IMR-90 (cell line): ENCODE measurements at regions not wholly inside any gene's neighbourhood (a gene's known extent, or its start where the extent isn't known, plus 50 kb on each side); places are given as distances from the start of the nearest gene placed in this dataset.

ENCODE experiments used
- ATAC-seq: fragments of 200-7000 bp; cut with Tn5 transposase; 2 replicates; pipeline ENCODE4 v1.9.1; 2020; ENCODE audit warnings: low read depth, mild to moderate bottlenecking, moderate library complexity
- BruUV-seq: library from RNA; stranded (reverse); fragments of 400-500 nt; replicated peaks from 2 replicates; lab custom pipeline; 2021; lab: Mats Ljungman, UMichigan
- CTCF ChIA-PET: fragments of 300-600 bp; formaldehyde crosslinking; extraction: SDS; loops from one replicate; lab custom pipeline; 2021; ENCODE audit warnings: antibody characterized with exemption; lab: Yijun Ruan, JAX
- POLR2A ChIA-PET: fragments of 300-600 bp; sonication (Branson Sonifier 250); formaldehyde crosslinking; loops from one replicate; lab custom pipeline; 2022; ENCODE audit warnings: antibody characterized with exemption; ENCODE audit not compliant: unreplicated experiment; lab: Charles Lee
- DNase-seq: peaks from one replicate; pipeline ENCODE4 v3.0.0; 2013
- H2AFZ ChIP-seq: replicated peaks from 2 replicates; pipeline ENCODE3; 2013; ENCODE audit warnings: low read length, mild to moderate bottlenecking; ENCODE audit not compliant: poor library complexity
- H2AK5ac ChIP-seq: 2 replicates; pipeline ENCODE4 v1.6.1; 2013; ENCODE audit warnings: low read depth, low read length, inconsistent platforms
- H2AK9ac ChIP-seq: replicated peaks from 2 replicates; pipeline ENCODE3; 2013; ENCODE audit warnings: mild to moderate bottlenecking, low read depth, low read length, moderate library complexity; ENCODE audit not compliant: poor library complexity
- H2BK120ac ChIP-seq: 2 replicates; pipeline ENCODE4 v1.6.1; 2013; ENCODE audit warnings: low read depth, low read length, inconsistent platforms
- H2BK15ac ChIP-seq: 3 replicates; pipeline ENCODE4 v1.6.1; 2013; ENCODE audit warnings: low read depth, low read length, inconsistent platforms
- H2BK20ac ChIP-seq: 2 replicates; pipeline ENCODE4 v1.6.1; 2013; ENCODE audit warnings: low read depth, mild to moderate bottlenecking, inconsistent platforms, low read length, moderate library complexity
- H2BK5ac ChIP-seq: 2 replicates; pipeline ENCODE4 v1.6.1; 2013; ENCODE audit warnings: mild to moderate bottlenecking, low read depth, low read length, inconsistent platforms; ENCODE audit not compliant: poor library complexity, severe bottlenecking
- H3K14ac ChIP-seq: replicated peaks from 2 replicates; pipeline ENCODE4 v1.6.1; 2013; ENCODE audit warnings: low read depth, low read length, inconsistent platforms
- H3K18ac ChIP-seq: 2 replicates; pipeline ENCODE4 v1.6.1; 2013; ENCODE audit warnings: low read depth, low read length, control low read depth
- H3K23ac ChIP-seq: 2 replicates; pipeline ENCODE4 v1.6.1; 2013; ENCODE audit warnings: low read depth, low read length, inconsistent platforms
- H3K27ac ChIP-seq: 2 replicates; pipeline ENCODE4 v1.5.1; 2013; ENCODE audit warnings: mild to moderate bottlenecking, control low read depth, low read length; ENCODE audit not compliant: insufficient read depth
- H3K27me3 ChIP-seq: 2 replicates; pipeline ENCODE4 v1.6.1; 2013; ENCODE audit warnings: low read length; ENCODE audit not compliant: control insufficient read depth, insufficient read depth
- H3K36me3 ChIP-seq: 2 replicates; pipeline ENCODE4 v1.6.1; 2013; ENCODE audit warnings: low read length, mixed read lengths; ENCODE audit not compliant: control insufficient read depth, insufficient read depth
- H3K4ac ChIP-seq: 2 replicates; pipeline ENCODE4 v1.6.1; 2013; ENCODE audit warnings: low read depth, low read length, inconsistent platforms
- H3K4me1 ChIP-seq: 2 replicates; pipeline ENCODE4 v1.6.1; 2013; ENCODE audit warnings: low read length, mixed read lengths; ENCODE audit not compliant: control insufficient read depth, insufficient read depth
- H3K4me2 ChIP-seq: 2 replicates; pipeline ENCODE4 v1.6.1; 2013; ENCODE audit warnings: low read depth, mild to moderate bottlenecking, control low read depth, low read length, moderate library complexity
- H3K4me3 ChIP-seq: 2 replicates; pipeline ENCODE4 v1.5.1; 2013; ENCODE audit warnings: low read depth, mild to moderate bottlenecking, control low read depth, low read length, moderate library complexity; ENCODE audit not compliant: insufficient read depth
- H3K56ac ChIP-seq: 2 replicates; pipeline ENCODE4 v1.6.1; 2013; ENCODE audit warnings: low read length, inconsistent platforms; ENCODE audit not compliant: insufficient read depth; ENCODE audit errors: extremely low read depth
- H3K79me1 ChIP-seq, 2 experiments: 2 replicates each; pipeline ENCODE4 v1.6.1; 2013; ENCODE audit warnings: low read length in 2 of 2, inconsistent platforms in 1 of 2, low read depth in 1 of 2
- H3K9ac ChIP-seq: 2 replicates; pipeline ENCODE4 v1.6.1; 2013; ENCODE audit warnings: low read depth, low read length, control low read depth
- H3K9me1 ChIP-seq: 2 replicates; pipeline ENCODE4 v1.6.1; 2013; ENCODE audit warnings: low read length, inconsistent platforms; ENCODE audit not compliant: insufficient read depth
- H3K9me3 ChIP-seq: 2 replicates; pipeline ENCODE4 v1.6.1; 2013; ENCODE audit warnings: low read length; ENCODE audit not compliant: control insufficient read depth, insufficient read depth
- H4K20me1 ChIP-seq: 2 replicates; pipeline ENCODE4 v1.6.1; 2013; ENCODE audit warnings: low read length, inconsistent platforms; ENCODE audit not compliant: insufficient read depth
- H4K5ac ChIP-seq: 2 replicates; pipeline ENCODE4 v1.6.1; 2013; ENCODE audit warnings: mild to moderate bottlenecking, low read depth, low read length, control low read depth
- H4K8ac ChIP-seq, 2 experiments: 2 replicates each; pipeline ENCODE4 v1.6.1; 2013; ENCODE audit warnings: low read depth in 2 of 2, low read length in 2 of 2, control low read depth in 1 of 2, inconsistent platforms in 1 of 2
- H4K91ac ChIP-seq: 2 replicates; pipeline ENCODE4 v1.6.1; 2013; ENCODE audit warnings: low read depth, low read length, inconsistent platforms; ENCODE audit not compliant: insufficient read depth
- BHLHE40 ChIP-seq: fragments of 150-350 bp; IDR thresholded peaks from 2 replicates; pipeline ENCODE4 v1.6.1; 2016; ENCODE audit warnings: mild to moderate bottlenecking, low read depth, low read length
- CHD1 ChIP-seq: IDR thresholded peaks from 2 replicates; pipeline ENCODE4 v1.6.1; 2012; ENCODE audit warnings: low read depth, low read length, improper control_type of control experiment
- FOS ChIP-seq: fragments of 150-350 bp; IDR thresholded peaks from 2 replicates; pipeline ENCODE4 v1.6.1; 2016; ENCODE audit warnings: low read depth, low read length
- MAZ ChIP-seq: IDR thresholded peaks from 2 replicates; pipeline ENCODE4 v1.6.1; 2012; ENCODE audit warnings: low read depth, mild to moderate bottlenecking, low read length, improper control_type of control experiment, moderate library complexity, borderline replicate concordance
- NFE2L2 ChIP-seq: fragments of 150-350 bp; IDR thresholded peaks from 2 replicates; pipeline ENCODE4 v1.6.1; 2016; ENCODE audit warnings: low read depth, mild to moderate bottlenecking, low read length
- POLR2A ChIP-seq: IDR thresholded peaks from 2 replicates; pipeline ENCODE4 v1.6.1; 2012; ENCODE audit warnings: mild to moderate bottlenecking, low read depth, low read length
- RAD21 ChIP-seq: IDR thresholded peaks from 2 replicates; pipeline ENCODE4 v1.6.1; 2012; ENCODE audit warnings: low read length, improper control_type of control experiment
- RFX5 ChIP-seq: IDR thresholded peaks from 2 replicates; pipeline ENCODE4 v1.8.0; 2012; ENCODE audit warnings: low read depth, mild to moderate bottlenecking, low read length, moderate library complexity
- dilution Hi-C: fragments of 300-500 bp; cut with HindIII; formaldehyde crosslinking; loops from one replicate; pipeline ENCODE4 v1.14.3; 2018; ENCODE audit warnings: low sequenced_read_pairs; ENCODE audit not compliant: unreplicated experiment
- in situ Hi-C: fragments of 300-500 bp; cut with MboI; formaldehyde crosslinking; loops from 3 replicates; pipeline ENCODE4 v1.14.3; 2019; ENCODE audit warnings: low sequenced_read_pairs, inconsistent platforms, mixed read lengths
- intact Hi-C: fragments of 100-400 bp; cut with micrococcal nuclease; formaldehyde crosslinking; loops from 2 replicates; pipeline ENCODE4 v1.10.0; 2022
- TF ChIP-seq, protein P1 (sequence below): fragments of 150-350 bp; IDR thresholded peaks from 2 replicates; pipeline ENCODE4 v1.6.1; 2017; ENCODE audit warnings: mild to moderate bottlenecking, antibody characterized with exemption, low read length, low read depth
- TF ChIP-seq, protein P2 (sequence below): fragments of 150-350 bp; IDR thresholded peaks from 2 replicates; pipeline ENCODE4 v1.6.1; 2016; ENCODE audit warnings: low read depth, mild to moderate bottlenecking, low read length, moderate library complexity, borderline replicate concordance

- ChIA-PET CTCF (no interaction called here), POLR2A (no interaction called here)
- no peaks in the 10 kb centered on the region for H3K36me3 ChIP-seq
- in situ Hi-C loops (no loop called here), intact Hi-C loops (no loop called here), dilution Hi-C loops (no loop called here)
- no peaks in the 10 kb centered on the region for H4K20me1 ChIP-seq
- no peaks in the 10 kb centered on the region for H3K4me1 ChIP-seq
- no peak overlapping the region for H3K14ac ChIP-seq
- H3K4me2 ChIP-seq = no peak overlapping the region
- H2AFZ ChIP-seq = no peak overlapping the region
- no peak overlapping the region for H2BK120ac ChIP-seq
- H3K9me3 ChIP-seq = peaks cover 7% of the 10 kb centered on the region
- no peak overlapping the region for H3K23ac ChIP-seq
- DNase-seq (no peak), ATAC-seq (no peak)
- H2BK20ac ChIP-seq = no peak overlapping the region
- H2AK9ac ChIP-seq = no peak overlapping the region
- BruUV-seq = no TSS peak
- no peak overlapping the region for H3K9ac ChIP-seq
- no peak overlapping the region for H3K56ac ChIP-seq
- no peak overlapping the region for H2BK15ac ChIP-seq
- no peak overlapping the region for H3K4ac ChIP-seq
- H3K4me3 ChIP-seq = no peak overlapping the region
- H2BK5ac ChIP-seq = no peak overlapping the region
- TF ChIP-seq CHD1 = no peak
- no peak for TF ChIP-seq MAZ
- TF ChIP-seq POLR2A = no peak
- TF ChIP-seq RFX5 = no peak
- TF ChIP-seq, protein P1, sequence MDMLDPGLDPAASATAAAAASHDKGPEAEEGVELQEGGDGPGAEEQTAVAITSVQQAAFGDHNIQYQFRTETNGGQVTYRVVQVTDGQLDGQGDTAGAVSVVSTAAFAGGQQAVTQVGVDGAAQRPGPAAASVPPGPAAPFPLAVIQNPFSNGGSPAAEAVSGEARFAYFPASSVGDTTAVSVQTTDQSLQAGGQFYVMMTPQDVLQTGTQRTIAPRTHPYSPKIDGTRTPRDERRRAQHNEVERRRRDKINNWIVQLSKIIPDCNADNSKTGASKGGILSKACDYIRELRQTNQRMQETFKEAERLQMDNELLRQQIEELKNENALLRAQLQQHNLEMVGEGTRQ = no peak
- TF ChIP-seq RAD21 = no peak
- TF ChIP-seq NFE2L2 = no peak
- TF ChIP-seq FOS = no peak
- TF ChIP-seq, protein P2, sequence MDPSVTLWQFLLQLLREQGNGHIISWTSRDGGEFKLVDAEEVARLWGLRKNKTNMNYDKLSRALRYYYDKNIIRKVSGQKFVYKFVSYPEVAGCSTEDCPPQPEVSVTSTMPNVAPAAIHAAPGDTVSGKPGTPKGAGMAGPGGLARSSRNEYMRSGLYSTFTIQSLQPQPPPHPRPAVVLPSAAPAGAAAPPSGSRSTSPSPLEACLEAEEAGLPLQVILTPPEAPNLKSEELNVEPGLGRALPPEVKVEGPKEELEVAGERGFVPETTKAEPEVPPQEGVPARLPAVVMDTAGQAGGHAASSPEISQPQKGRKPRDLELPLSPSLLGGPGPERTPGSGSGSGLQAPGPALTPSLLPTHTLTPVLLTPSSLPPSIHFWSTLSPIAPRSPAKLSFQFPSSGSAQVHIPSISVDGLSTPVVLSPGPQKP = no peak
- no peak for TF ChIP-seq BHLHE40
- H3K9me1 ChIP-seq = no peaks in the 10 kb centered on the region
- H4K5ac ChIP-seq = no peak overlapping the region
- no peak overlapping the region for H2AK5ac ChIP-seq
- no peaks in the 10 kb centered on the region for H3K79me1 ChIP-seq
- no peak overlapping the region for H4K8ac ChIP-seq
- H3K27ac ChIP-seq = no peak overlapping the region
- no peak overlapping the region for H3K18ac ChIP-seq
- no peak overlapping the region for H4K91ac ChIP-seq
- no peaks in the 10 kb centered on the region for H3K27me3 ChIP-seq
Measured at GRCh38 chr1:105210747-105211146, 1461.0 kb downstream of the AMY1C start.
